H1 (cell line): ENCODE measurements at regions not wholly inside any gene's neighbourhood (a gene's known extent, or its start where the extent isn't known, plus 50 kb on each side); places are given as distances from the start of the nearest gene placed in this dataset.

Experiments used
- CTCF ChIA-PET: fragments of 300-600 bp; sonication (Branson Sonifier 250); formaldehyde crosslinking; loops from one replicate; lab custom pipeline; 2021; ENCODE audit not compliant: partially characterized antibody; lab: Charles Lee
- POLR2A ChIA-PET: fragments of 300-600 bp; sonication (Branson Sonifier 250); formaldehyde crosslinking; loops from one replicate; lab custom pipeline; 2021; ENCODE audit warnings: inconsistent platforms; ENCODE audit not compliant: partially characterized antibody; lab: Charles Lee
- DNase-seq, 2 experiments: peaks; one replicate each; pipeline versions ENCODE4 v3.0.0 to v3.0.0-alpha.2; 2010 to 2022; ENCODE audit warnings: low spot score in 2 of 2, low read depth in 1 of 2, mixed read lengths in 1 of 2
- FAIRE-seq: peaks from 2 replicates; lab custom pipeline; 2011; peaks lifted over from hg19 to GRCh38; lab: Jason Lieb, UNC
- H2AFZ ChIP-seq: 2 replicates; pipeline ENCODE4 v1.8.1; 2012; ENCODE audit warnings: low read length, inconsistent platforms
- H2AK5ac ChIP-seq: 2 replicates; pipeline ENCODE4 v1.6.1; 2013; ENCODE audit warnings: low read depth, low read length
- H2BK120ac ChIP-seq: replicated peaks from 2 replicates; pipeline ENCODE3; 2013; ENCODE audit warnings: low read depth, low read length, inconsistent platforms
- H2BK12ac ChIP-seq: 2 replicates; pipeline ENCODE4 v1.6.1; 2013; ENCODE audit warnings: low read depth, low read length
- H2BK15ac ChIP-seq: 2 replicates; pipeline ENCODE4 v1.6.1; 2013; ENCODE audit warnings: low read length
- H2BK20ac ChIP-seq: 2 replicates; pipeline ENCODE4 v1.6.1; 2013; ENCODE audit warnings: low read length
- H2BK5ac ChIP-seq: 2 replicates; pipeline ENCODE4 v1.6.1; 2013; ENCODE audit warnings: low read depth, low read length
- H3K14ac ChIP-seq: 2 replicates; pipeline ENCODE4 v1.6.1; 2013; ENCODE audit warnings: inconsistent platforms; ENCODE audit not compliant: insufficient read length
- H3K18ac ChIP-seq: 2 replicates; pipeline ENCODE4 v1.6.1; 2013; ENCODE audit warnings: low read length; ENCODE audit errors: extremely low read depth
- H3K23ac ChIP-seq: 2 replicates; pipeline ENCODE4 v1.6.1; 2013; ENCODE audit warnings: inconsistent platforms; ENCODE audit not compliant: insufficient read length
- H3K23me2 ChIP-seq: 2 replicates; pipeline ENCODE4 v1.6.1; 2013; ENCODE audit warnings: low read depth, low read length
- H3K27ac ChIP-seq: 2 replicates; pipeline ENCODE4 v1.6.1; 2011; ENCODE audit warnings: low read depth, low read length, inconsistent platforms
- H3K27me3 ChIP-seq, 4 experiments: replicated peaks in 1 of 4; 1 replicate in 1 of 4; 2 replicates in 3 of 4; pipeline versions ENCODE4 v1.6.1 to v1.8.1; 2011 to 2013; ENCODE audit warnings: low read length in 3 of 4, mild to moderate bottlenecking in 3 of 4, inconsistent platforms in 2 of 4, mixed read lengths in 2 of 4, moderate library complexity in 1 of 4; ENCODE audit not compliant: control insufficient read depth in 3 of 4, insufficient read depth in 3 of 4; ENCODE audit errors: extremely low read depth in 1 of 4
- H3K36me3 ChIP-seq, 4 experiments: 2 replicates each; pipeline versions ENCODE4 v1.6.1 to v1.8.1; 2011 to 2013; ENCODE audit warnings: mild to moderate bottlenecking in 4 of 4, low read length in 3 of 4, moderate library complexity in 2 of 4, control low read depth in 1 of 4, inconsistent platforms in 1 of 4; ENCODE audit not compliant: insufficient read depth in 4 of 4, control insufficient read depth in 2 of 4
- H3K4ac ChIP-seq: replicated peaks from 2 replicates; pipeline ENCODE3; 2013; ENCODE audit warnings: low read length, low read depth, mixed read lengths, inconsistent platforms; ENCODE audit not compliant: insufficient read length
- H3K4me1 ChIP-seq, 4 experiments: replicated peaks in 1 of 4; 1 replicate in 1 of 4; 2 replicates in 3 of 4; pipeline versions ENCODE4 v1.6.1 to v1.8.1; 2011 to 2013; ENCODE audit warnings: low read length in 3 of 4, inconsistent platforms in 2 of 4, mixed read lengths in 1 of 4; ENCODE audit not compliant: insufficient read depth in 4 of 4, control insufficient read depth in 3 of 4
- H3K4me2 ChIP-seq, 2 experiments: 2 replicates each; pipeline versions ENCODE4 v1.6.1 to v1.8.1; 2011 to 2013; ENCODE audit warnings: low read depth in 2 of 2, low read length in 2 of 2, control low read depth in 1 of 2, inconsistent platforms in 1 of 2, mild to moderate bottlenecking in 1 of 2; ENCODE audit not compliant: insufficient read depth in 1 of 2
- H3K4me3 ChIP-seq, 4 experiments: fragments of 200-600, 300-600 bp in 1 of 4; sonication (generic), shearing (Covaris generic), sonication (Bioruptor Twin) in 1 of 4; 2 replicates each; pipeline versions ENCODE4 v1.5.1 to v1.8.1; 2011 to 2016; ENCODE audit warnings: low read length in 4 of 4, low read depth in 3 of 4, control low read depth in 2 of 4, inconsistent platforms in 2 of 4, mild to moderate bottlenecking in 2 of 4, mixed read lengths in 1 of 4, moderate library complexity in 1 of 4; ENCODE audit not compliant: insufficient read depth in 2 of 4; ENCODE audit errors: extremely low read depth in 1 of 4
- H3K56ac ChIP-seq: replicated peaks from 2 replicates; pipeline ENCODE3; 2013; ENCODE audit warnings: low read depth, mild to moderate bottlenecking, mixed read lengths, low read length, inconsistent platforms; ENCODE audit not compliant: insufficient read length
- H3K79me1 ChIP-seq: 2 replicates; pipeline ENCODE4 v1.6.1; 2013; ENCODE audit warnings: low read depth, low read length, control low read depth
- H3K79me2 ChIP-seq, 2 experiments: 2 replicates each; pipeline versions ENCODE4 v1.6.1 to v1.8.1; 2012 to 2013; ENCODE audit warnings: low read length in 2 of 2, mild to moderate bottlenecking in 2 of 2, inconsistent platforms in 1 of 2; ENCODE audit not compliant: insufficient read depth in 2 of 2, control insufficient read depth in 1 of 2
- H3K9ac ChIP-seq, 4 experiments: replicated peaks in 1 of 4; 1 replicate in 1 of 4; 2 replicates in 3 of 4; pipeline versions ENCODE4 v1.6.1 to v1.8.1; 2011 to 2013; ENCODE audit warnings: low read depth in 3 of 4, low read length in 3 of 4, control low read depth in 2 of 4, mild to moderate bottlenecking in 2 of 4, moderate library complexity in 2 of 4, inconsistent platforms in 1 of 4; ENCODE audit errors: extremely low read depth in 1 of 4
- H3K9me3 ChIP-seq, 2 experiments: 2 replicates each; pipeline versions ENCODE4 v1.6.1 to v1.8.1; 2012 to 2013; ENCODE audit warnings: mild to moderate bottlenecking in 2 of 2, moderate library complexity in 2 of 2, control low read depth in 1 of 2, inconsistent platforms in 1 of 2, low read depth in 1 of 2, low read length in 1 of 2, mixed read lengths in 1 of 2; ENCODE audit not compliant: insufficient read depth in 2 of 2
- H4K20me1 ChIP-seq, 2 experiments: replicated peaks in 1 of 2; 2 replicates each; pipeline versions ENCODE3 to v1.8.1; 2011 to 2013; ENCODE audit warnings: inconsistent platforms in 2 of 2, low read length in 2 of 2, mild to moderate bottlenecking in 1 of 2; ENCODE audit not compliant: insufficient read depth in 2 of 2, control insufficient read depth in 1 of 2
- H4K5ac ChIP-seq: 2 replicates; pipeline ENCODE4 v1.6.1; 2013; ENCODE audit warnings: low read length, low read depth, mixed read lengths, inconsistent platforms; ENCODE audit not compliant: insufficient read length
- H4K8ac ChIP-seq: 2 replicates; pipeline ENCODE4 v1.8.0; 2013; ENCODE audit warnings: mild to moderate bottlenecking, moderate library complexity, low read length, inconsistent platforms; ENCODE audit not compliant: insufficient read depth; ENCODE audit errors: extremely low read depth
- H4K91ac ChIP-seq: replicated peaks from 2 replicates; pipeline ENCODE3; 2013; ENCODE audit warnings: low read length, mixed read lengths, inconsistent platforms; ENCODE audit not compliant: insufficient read length
- ATF3 ChIP-seq: IDR thresholded peaks from 2 replicates; pipeline ENCODE4 v1.6.1; 2011; ENCODE audit warnings: low read depth, mild to moderate bottlenecking, low read length; ENCODE audit not compliant: insufficient read depth
- EGR1 ChIP-seq: IDR thresholded peaks from 2 replicates; pipeline ENCODE4 v1.6.1; 2011; ENCODE audit warnings: low read depth, low read length, borderline replicate concordance
- HDAC2 ChIP-seq, 2 experiments: fragments of 300-600 bp in 1 of 2; sonication (generic) in 1 of 2; IDR thresholded peaks; 2 replicates each; pipeline ENCODE4 v1.6.1; 2011 to 2012; ENCODE audit warnings: low read depth in 2 of 2, low read length in 2 of 2, mild to moderate bottlenecking in 2 of 2, moderate library complexity in 2 of 2, borderline replicate concordance in 1 of 2, inconsistent platforms in 1 of 2
- KDM4A ChIP-seq: IDR thresholded peaks from one replicate; pipeline ENCODE4 v1.7.1; 2012; ENCODE audit warnings: low read depth, mild to moderate bottlenecking, moderate library complexity, low read length, inconsistent platforms; ENCODE audit not compliant: severe bottlenecking
- POU5F1 ChIP-seq: IDR thresholded peaks from 2 replicates; pipeline ENCODE4 v1.6.1; 2011; ENCODE audit warnings: low read depth, mild to moderate bottlenecking, low read length, moderate library complexity
- RNF2 ChIP-seq: fragments of 200-900, 300-1000 bp; sonication (generic); IDR thresholded peaks from 2 replicates; pipeline ENCODE4 v1.7.1; 2016; ENCODE audit warnings: borderline replicate concordance, low read depth, mild to moderate bottlenecking, antibody characterized with exemption, low read length; ENCODE audit not compliant: poor library complexity, severe bottlenecking; ENCODE audit errors: missing control alignments
- SAP30 ChIP-seq: fragments of 300-600 bp; sonication (generic); IDR thresholded peaks from 2 replicates; pipeline ENCODE4 v1.7.1; 2012; ENCODE audit warnings: low read length, moderate library complexity, mild to moderate bottlenecking, inconsistent platforms; ENCODE audit not compliant: insufficient read depth, insufficient replicate concordance
- SRF ChIP-seq: IDR thresholded peaks from 2 replicates; pipeline ENCODE4 v1.6.1; 2011; ENCODE audit warnings: mild to moderate bottlenecking, low read depth, low read length, moderate library complexity
- TAF7 ChIP-seq: optimal IDR thresholded peaks from 2 replicates; pipeline ENCODE3; 2011; ENCODE audit warnings: low read depth, mild to moderate bottlenecking, inconsistent platforms, low read length, moderate library complexity, borderline replicate concordance
- USF2 ChIP-seq: IDR thresholded peaks from 2 replicates; pipeline ENCODE4 v1.6.1; 2011; ENCODE audit warnings: low read length, improper control_type of control experiment
- WGBS, 2 experiments: shearing (Covaris generic) in 1 of 2; methylation state at CpG; one replicate each; pipeline versions ENCODE4 v1.1.6 to v1.1.7; 2013 to 2015; ENCODE audit warnings: low lambda C conversion rate in 2 of 2, mixed read lengths in 2 of 2, inconsistent platforms in 1 of 2, low coverage in 1 of 2, missing lambda C conversion rate in 1 of 2; ENCODE audit not compliant: insufficient replicate concordance in 2 of 2, insufficient coverage in 1 of 2, insufficient read length in 1 of 2; ENCODE audit errors: extremely low coverage in 1 of 2, missing lambda C conversion rate in 1 of 2; 5-methylcytosine and 5-hydroxymethylcytosine counted together

- Histone ChIP-seq H3K9me3 (no peaks in the 10 kb centered on the region), H3K9ac (no peak overlapping the region), H2BK5ac (no peak overlapping the region), H4K91ac (no peak overlapping the region), H3K23ac (no peak overlapping the region), H4K5ac (no peak overlapping the region), H2BK120ac (no peak overlapping the region), H2BK12ac (no peak overlapping the region), H2BK15ac (no peak overlapping the region), H3K4me1 (peaks cover 0 to 4% (median 1%) of the 10 kb centered on the region in 4 experiments; a peak in 1 of 7 replicates), H3K23me2 (no peaks in the 10 kb centered on the region), H2BK20ac (no peak overlapping the region), H3K18ac (no peak overlapping the region), H4K20me1 (no peaks in the 10 kb centered on the region), H3K79me1 (no peaks in the 10 kb centered on the region), H3K14ac (no peak overlapping the region), H3K56ac (no peak overlapping the region), H4K8ac (no peak overlapping the region), H3K4me2 (no peak overlapping the region), H3K4ac (no peak overlapping the region), H2AK5ac (no peak overlapping the region), H3K27me3 (no peaks in the 10 kb centered on the region), H3K79me2 (no peaks in the 10 kb centered on the region), H3K36me3 (no peaks in the 10 kb centered on the region), H2AFZ (no peak overlapping the region), H3K27ac (no peak overlapping the region), H3K4me3 (no peak overlapping the region)
- DNase-seq: no peak
- POLR2A ChIA-PET: interaction anchor here (1.3 kb wide), 1 partner anchor 12 kb away, joined by 4 read pairs; no protein-coding TSS in a partner anchor
- FAIRE-seq: no peak
- CTCF ChIA-PET: interaction anchor here (0.9 to 1.9 kb wide), 2 partner anchors 10 to 40 kb away, joined by 3 to 8 read pairs; no protein-coding TSS in a partner anchor
- 85% methylated on average over 5 of the region's 5 CpGs; no CpG with 5 or more reads in 1 of the 2 experiments for WGBS, 2 experiments
- no peak for TF ChIP-seq POU5F1
- no peak for TF ChIP-seq HDAC2 (IDR thresholded peaks at IDR 0.05; ENCODE audit: borderline replicate concordance in 1 of 2, low read depth in 2 of 2, low read length in 2 of 2)
- no peak for TF ChIP-seq RNF2
- TF ChIP-seq TAF7: no peak
- no peak for TF ChIP-seq ATF3
- TF ChIP-seq SAP30: no peak
- no peak for TF ChIP-seq KDM4A
- TF ChIP-seq USF2: no peak
- no peak for TF ChIP-seq SRF
- TF ChIP-seq EGR1: no peak
Measured at GRCh38 chr4:179112441-179113170, 1670.4 kb upstream of the AGA start.
